ENCODE measurements at regions not wholly inside any gene's neighbourhood (a gene's known extent, or its start where the extent isn't known, plus 50 kb on each side); places are given as distances from the start of the nearest gene placed in this dataset.

GRCh38 chr5:28505121-28505520, 1466.7 kb upstream of the CDH9 start:
- DNase-seq: no peak

GRCh38 chr5:28500511-28500910, 1462.1 kb upstream of the CDH9 start:
- no peak for DNase-seq

GRCh38 chr5:28499766-28500290, 1461.4 kb upstream of the CDH9 start:
- no peak for DNase-seq

GRCh38 chr5:28495876-28496275, 1457.5 kb upstream of the CDH9 start:
- DNase-seq: no peak

DNA sequence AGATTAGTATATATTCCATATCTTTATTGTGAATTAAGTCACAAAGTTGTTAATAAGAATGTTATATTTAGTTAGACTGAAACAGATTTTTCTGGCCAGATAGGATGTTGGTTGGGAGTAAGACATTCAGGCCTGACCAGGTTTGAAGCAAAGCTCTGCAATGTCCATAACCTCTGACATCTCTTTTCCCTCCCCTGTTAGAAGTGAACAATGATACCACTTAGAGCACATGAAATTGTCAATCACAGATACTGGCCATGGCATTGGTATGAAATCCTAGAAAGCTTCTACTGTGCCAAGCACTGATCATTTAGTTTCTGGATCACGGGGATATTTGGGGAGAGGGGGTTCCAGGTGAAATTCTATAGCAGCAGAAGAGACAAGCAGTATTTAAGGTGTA, 1455.1 kb upstream of the CDH9 start:
- DNase-seq: peak; percentile 41

- no peak for DNase-seq
Measured at GRCh38 chr5:28488752-28489151, 1450.4 kb upstream of the CDH9 start.

DNA sequence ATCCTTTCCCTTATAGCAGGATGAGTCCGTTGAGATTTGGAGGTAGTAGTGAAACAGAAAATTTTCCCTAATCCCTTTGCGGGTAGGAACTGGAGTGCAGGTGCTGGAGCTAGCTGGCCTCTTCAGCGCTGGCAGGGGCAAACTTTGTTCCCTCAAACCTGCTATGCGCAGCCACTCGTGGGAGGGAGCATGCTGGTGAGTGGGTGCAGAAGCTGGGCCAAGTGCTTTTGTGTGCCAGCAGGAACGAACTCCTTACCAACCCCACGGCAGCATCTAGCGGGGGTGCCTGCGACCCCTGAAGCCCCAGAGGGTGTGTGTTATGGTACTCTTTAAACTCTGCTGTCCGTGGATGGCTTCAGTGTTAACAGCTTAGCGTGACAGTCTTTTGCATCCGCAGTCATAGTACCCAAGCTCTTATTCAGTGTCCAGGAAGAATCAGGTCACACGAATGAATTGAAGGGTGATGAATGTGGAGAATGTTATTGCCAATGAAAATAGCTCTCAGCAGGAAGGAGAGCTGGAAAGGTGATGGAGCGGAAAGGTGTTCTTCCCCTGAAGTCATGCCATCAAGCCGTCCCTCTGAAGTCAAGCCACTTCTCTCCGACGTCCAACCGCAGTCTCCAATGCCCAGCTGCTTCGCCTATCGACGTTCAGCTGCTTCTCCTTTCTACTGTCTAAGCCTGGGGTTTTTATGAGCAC, 1445.1 kb upstream of the CDH9 start:
- DNase-seq: no peak

DNA sequence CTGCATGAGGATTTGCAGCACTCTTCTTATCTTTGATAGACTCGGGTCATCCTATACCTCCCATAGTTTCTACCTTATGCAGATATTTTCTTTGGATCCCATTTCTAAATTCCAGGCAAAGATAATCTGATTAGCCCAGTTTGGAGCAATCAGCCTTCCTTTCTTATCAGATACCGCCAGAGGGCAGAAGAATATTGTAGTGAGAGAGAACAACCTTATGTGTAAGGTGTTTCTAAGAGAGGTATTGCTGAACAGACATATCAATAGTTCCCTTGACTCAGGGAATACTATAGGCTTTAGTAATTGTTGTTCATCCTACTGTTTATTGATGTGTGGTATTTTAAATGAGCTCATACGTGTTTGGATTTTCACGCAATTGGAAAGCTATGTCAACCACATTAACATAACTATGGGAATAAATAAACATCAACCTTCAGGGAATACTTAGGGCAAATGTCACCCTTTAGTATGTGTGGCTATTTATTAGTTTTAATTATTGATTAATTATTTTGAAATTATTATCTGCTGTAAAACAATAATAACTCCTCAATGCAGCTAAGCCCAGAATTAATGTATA, 1435.2 kb upstream of the CDH9 start:
- no peak for DNase-seq

DNA sequence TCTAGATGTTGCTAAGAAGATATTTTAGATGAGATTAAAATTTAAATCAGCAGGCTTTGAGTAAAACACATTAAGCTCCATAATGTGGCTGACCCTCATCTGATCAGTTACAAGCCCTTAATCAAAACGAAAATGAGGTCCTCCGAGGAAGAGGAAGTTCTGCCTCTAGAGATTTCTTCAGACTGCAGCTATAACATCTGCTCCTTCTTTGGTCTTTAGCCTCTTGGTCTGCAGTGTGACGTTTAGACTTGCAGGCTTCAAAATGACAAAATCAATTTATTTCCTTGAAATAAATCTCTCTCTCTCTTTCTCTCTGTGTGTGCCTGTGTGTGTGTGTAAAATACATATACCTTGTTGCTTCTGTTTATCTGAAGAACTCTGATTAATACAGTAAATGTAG, 1429.8 kb upstream of the CDH9 start:
- no peak for DNase-seq

DNA sequence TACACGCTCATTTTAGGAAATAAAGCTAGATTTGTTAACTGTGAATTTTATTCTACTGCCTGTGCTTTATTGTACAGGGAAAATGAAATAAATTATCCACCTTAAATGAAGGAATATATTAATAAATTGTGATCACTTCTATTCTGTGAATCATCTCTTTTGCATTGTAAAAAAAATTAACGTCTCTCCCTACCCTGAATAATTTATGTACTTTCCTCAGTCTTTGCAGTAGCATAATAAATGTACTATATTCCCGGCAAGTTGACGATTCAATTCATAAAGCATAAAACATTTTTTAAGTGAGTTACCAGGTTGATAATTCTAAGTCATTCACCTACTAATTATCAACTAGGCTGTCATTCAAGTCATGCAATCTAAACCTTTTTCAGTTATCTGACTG, 1425.3 kb upstream of the CDH9 start:
- no peak for DNase-seq

GRCh38 chr5:28451483-28451882, 1413.1 kb upstream of the CDH9 start:
- DNase-seq: no peak

- no peak for DNase-seq
Measured at GRCh38 chr5:28450997-28451396, 1412.6 kb upstream of the CDH9 start.

DNA sequence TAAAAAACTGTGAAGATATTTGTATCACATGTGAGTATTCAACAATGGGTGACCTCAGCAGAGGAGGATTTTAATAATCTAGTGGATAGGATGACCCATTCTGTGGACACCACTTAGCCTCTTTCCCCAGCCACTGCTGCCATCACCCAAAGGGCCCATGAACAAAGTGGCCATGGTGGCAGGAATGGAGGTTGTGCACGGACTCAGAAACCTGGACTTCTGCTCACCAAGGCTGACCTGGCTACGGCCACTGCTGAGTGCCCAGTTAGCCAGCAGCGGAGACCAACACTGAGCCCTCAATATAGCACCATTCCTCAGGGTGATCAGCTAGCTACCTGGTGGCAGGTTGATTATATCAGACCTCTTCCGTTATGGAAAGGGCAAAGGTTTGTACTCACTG, 1410.4 kb upstream of the CDH9 start:
- no peak for DNase-seq

DNA sequence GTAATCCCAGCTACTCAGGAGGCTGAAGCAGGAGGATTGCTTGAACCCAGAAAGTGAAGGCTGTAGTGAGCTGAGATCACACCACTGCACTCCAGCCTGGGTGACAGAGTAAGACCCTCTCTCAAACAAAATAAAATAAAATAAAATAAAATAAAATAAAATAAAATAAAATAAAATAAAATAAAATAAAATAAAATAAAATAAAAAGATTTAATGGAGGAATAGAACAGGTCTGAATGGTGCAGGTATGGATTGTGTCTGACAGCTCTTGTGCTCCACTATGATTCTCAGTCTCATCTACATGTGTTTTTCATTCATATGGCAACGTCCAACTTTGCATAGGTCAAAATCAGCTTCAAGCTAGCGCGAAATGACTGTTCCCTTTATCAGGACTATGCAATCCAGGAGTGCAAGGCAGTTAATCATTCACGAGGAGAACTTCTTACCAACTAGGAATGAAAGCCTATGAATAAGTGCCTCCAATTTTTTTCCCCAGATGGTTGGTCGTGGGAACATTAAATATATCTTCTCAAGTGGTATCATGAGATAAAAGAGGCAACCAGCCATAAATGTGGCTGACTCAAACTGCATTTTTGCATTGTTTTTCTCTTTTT, 1392.3 kb upstream of the CDH9 start:
- no peak for DNase-seq

DNA sequence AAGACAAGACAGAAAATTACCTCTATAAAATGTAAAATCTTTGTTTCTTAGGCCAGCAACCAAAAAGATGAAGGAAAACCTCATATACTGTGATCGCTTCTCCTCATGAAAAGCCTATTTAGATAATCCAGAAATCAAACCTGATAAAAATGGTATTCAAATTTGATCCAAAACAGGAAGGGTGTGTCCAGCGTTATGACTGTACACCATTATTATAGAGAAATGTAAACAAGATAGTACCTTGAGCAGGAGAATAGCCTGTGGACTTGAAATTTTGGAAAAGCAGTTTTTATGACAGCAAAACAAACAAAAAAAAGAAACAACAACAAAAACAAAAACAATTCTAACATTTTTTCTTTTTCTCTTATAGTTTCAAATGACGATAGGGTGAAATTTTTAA, 1382.8 kb upstream of the CDH9 start:
- no peak for DNase-seq

- no peak for DNase-seq
Measured at GRCh38 chr5:28415791-28416443, 1377.5 kb upstream of the CDH9 start.

DNA sequence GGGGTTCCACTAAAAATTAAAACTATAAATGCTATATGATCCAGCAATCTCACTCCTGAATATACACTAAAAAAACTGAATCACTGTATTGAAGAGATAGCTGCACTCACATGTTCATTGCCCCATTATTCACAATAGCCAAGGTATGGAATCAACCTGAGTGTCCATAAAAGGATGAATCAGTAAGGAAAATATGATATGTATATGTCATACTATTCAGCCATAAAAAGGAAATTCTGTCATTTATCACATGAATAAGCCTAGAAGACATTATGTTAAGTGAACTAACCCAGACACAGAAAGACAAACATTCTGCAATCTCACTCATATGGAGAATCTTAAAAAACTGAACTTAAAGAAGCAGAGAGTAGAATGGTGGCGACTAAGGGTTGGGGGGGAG, 1376.2 kb upstream of the CDH9 start:
- no peak for DNase-seq

DNA sequence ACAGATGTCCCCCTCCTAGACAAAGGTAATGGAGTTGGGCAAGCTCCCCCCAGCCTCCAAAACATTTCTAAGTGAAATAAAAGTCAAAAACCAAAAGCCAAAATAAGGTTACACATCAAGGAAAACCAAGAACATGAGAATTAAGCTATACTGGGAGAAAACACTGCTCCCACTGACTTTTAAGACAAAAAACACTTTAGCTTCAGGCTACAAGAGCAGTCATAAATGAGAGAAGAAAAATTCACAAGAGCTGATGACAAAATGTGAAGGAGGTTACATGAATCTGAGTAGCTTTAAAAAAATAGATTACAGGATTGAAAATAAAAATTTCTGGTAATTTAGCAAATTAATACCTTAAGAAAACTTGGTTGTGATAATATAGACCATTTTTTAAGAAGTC, 1370.3 kb upstream of the CDH9 start:
- no peak for DNase-seq

DNA sequence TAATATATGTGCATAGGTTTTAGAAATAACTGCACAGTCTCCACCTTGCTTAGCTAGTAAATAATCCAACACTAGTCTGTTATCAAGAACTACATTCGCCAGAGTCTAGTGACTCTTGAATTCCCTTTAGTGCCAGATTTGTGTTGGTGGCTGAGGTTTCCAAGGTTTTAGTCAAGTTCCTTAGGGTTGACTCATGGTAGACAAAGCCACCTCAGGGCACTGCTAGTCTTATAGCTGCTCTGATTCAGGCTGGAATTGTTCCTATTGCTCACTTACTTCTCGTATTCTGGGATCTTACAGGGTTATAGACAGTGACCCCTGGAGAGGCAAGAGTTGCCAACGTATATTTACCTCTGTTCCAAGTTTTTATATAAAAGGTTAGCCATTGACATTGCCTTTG, 1369.8 kb upstream of the CDH9 start:
- no peak for DNase-seq

- DNase-seq: no peak
Measured at GRCh38 chr5:28404363-28405071, 1366.1 kb upstream of the CDH9 start.

DNA sequence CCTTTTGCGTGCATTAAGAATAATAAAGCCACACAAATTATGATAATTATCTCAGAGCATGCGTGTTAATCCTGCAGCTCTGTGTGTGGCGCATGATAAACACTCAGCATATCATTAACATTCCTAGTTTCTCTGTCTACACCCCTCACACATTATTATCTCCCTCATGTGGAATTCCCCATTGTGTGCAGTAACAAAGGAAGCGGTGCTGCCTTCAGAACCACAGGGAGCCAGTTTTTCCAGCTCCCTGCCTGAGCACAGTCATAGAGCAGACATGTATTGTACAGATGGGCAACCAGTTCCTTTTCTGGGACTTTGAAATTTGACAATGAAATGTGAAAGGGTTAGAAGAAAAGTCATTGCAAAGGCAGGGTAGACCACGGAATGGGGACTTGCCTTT, 1365.5 kb upstream of the CDH9 start:
- no peak for DNase-seq

GRCh38 chr5:28402590-28403301, 1364.4 kb upstream of the CDH9 start:
- DNase-seq: no peak
